Astrocyte (in vitro differentiated cells and primary cell): ENCODE measurements at regions not wholly inside any gene's neighbourhood (a gene's known extent, or its start where the extent isn't known, plus 50 kb on each side); places are given as distances from the start of the nearest gene placed in this dataset.

Source experiments
- DNase-seq: peaks from one replicate; pipeline ENCODE4 v3.0.0-alpha.2; 2010; ENCODE audit warnings: low read depth
- FAIRE-seq: peaks from 2 replicates; lab custom pipeline; 2011; peaks lifted over from hg19 to GRCh38; lab: Jason Lieb, UNC
- H2AFZ ChIP-seq: 2 replicates; pipeline ENCODE4 v1.6.0; 2012; ENCODE audit warnings: low read depth, low read length, inconsistent platforms
- H3K27ac ChIP-seq: 2 replicates; pipeline ENCODE4 v1.5.1; 2011; ENCODE audit warnings: low read depth, low read length, inconsistent platforms
- H3K27me3 ChIP-seq: 2 replicates; pipeline ENCODE4 v1.6.0; 2011; ENCODE audit warnings: low read length, inconsistent platforms; ENCODE audit not compliant: insufficient read depth
- H3K36me3 ChIP-seq: 2 replicates; pipeline ENCODE4 v1.5.1; 2011; ENCODE audit warnings: low read length, inconsistent platforms; ENCODE audit not compliant: insufficient read depth
- H3K4me1 ChIP-seq: 2 replicates; pipeline ENCODE4 v1.5.1; 2011; ENCODE audit warnings: low read length, inconsistent platforms; ENCODE audit not compliant: insufficient read depth
- H3K4me2 ChIP-seq: 2 replicates; pipeline ENCODE4 v1.6.0; 2012; ENCODE audit warnings: low read length, inconsistent platforms
- H3K4me3 ChIP-seq: 2 replicates; pipeline ENCODE4 v1.5.1; 2011; ENCODE audit warnings: low read depth, mild to moderate bottlenecking, low read length, inconsistent platforms; ENCODE audit not compliant: insufficient read depth
- H3K79me2 ChIP-seq: 2 replicates; pipeline ENCODE4 v1.6.0; 2012; ENCODE audit warnings: mild to moderate bottlenecking, low read length, inconsistent platforms; ENCODE audit not compliant: insufficient read depth
- H3K9ac ChIP-seq: 2 replicates; pipeline ENCODE4 v1.6.0; 2012; ENCODE audit warnings: mild to moderate bottlenecking, low read length, inconsistent platforms
- H3K9me3 ChIP-seq: 2 replicates; pipeline ENCODE4 v1.5.1; 2012; ENCODE audit warnings: low read depth, mild to moderate bottlenecking, low read length, inconsistent platforms; ENCODE audit not compliant: insufficient read depth
- H4K20me1 ChIP-seq: 2 replicates; pipeline ENCODE4 v1.6.0; 2012; ENCODE audit warnings: low read length, inconsistent platforms; ENCODE audit not compliant: insufficient read depth
- H3K27ac Mint-ChIP-seq: one replicate; pipeline ENCODE4 v1.8.0; 2021; ENCODE audit warnings: mild to moderate bottlenecking, mixed read lengths; ENCODE audit not compliant: unreplicated experiment
- H3K27me3 Mint-ChIP-seq: one replicate; pipeline ENCODE4 v1.8.0; 2021; ENCODE audit warnings: low read depth, mixed read lengths; ENCODE audit not compliant: unreplicated experiment
- H3K36me3 Mint-ChIP-seq: one replicate; pipeline ENCODE4 v1.8.0; 2021; ENCODE audit warnings: low read depth, mixed read lengths; ENCODE audit not compliant: unreplicated experiment
- H3K4me1 Mint-ChIP-seq: one replicate; pipeline ENCODE4 v1.8.0; 2021; ENCODE audit warnings: low read depth, mixed read lengths; ENCODE audit not compliant: unreplicated experiment
- H3K4me3 Mint-ChIP-seq: one replicate; pipeline ENCODE4 v1.8.0; 2021; ENCODE audit warnings: mild to moderate bottlenecking, moderate library complexity, mixed read lengths; ENCODE audit not compliant: unreplicated experiment
- H3K9me3 Mint-ChIP-seq: one replicate; pipeline ENCODE4 v1.8.0; 2021; ENCODE audit warnings: mild to moderate bottlenecking, mixed read lengths; ENCODE audit not compliant: unreplicated experiment
- EZH2 ChIP-seq: IDR thresholded peaks from 2 replicates; pipeline ENCODE4 v1.6.1; 2012; ENCODE audit warnings: mild to moderate bottlenecking, low read length, inconsistent platforms; ENCODE audit not compliant: insufficient read depth
- TF ChIP-seq, protein P1 (sequence below): IDR thresholded peaks from 2 replicates; pipeline ENCODE4 v1.5.1; 2011; ENCODE audit warnings: low read depth, mild to moderate bottlenecking, inconsistent platforms, low read length, moderate library complexity; ENCODE audit not compliant: insufficient read depth

DNA sequence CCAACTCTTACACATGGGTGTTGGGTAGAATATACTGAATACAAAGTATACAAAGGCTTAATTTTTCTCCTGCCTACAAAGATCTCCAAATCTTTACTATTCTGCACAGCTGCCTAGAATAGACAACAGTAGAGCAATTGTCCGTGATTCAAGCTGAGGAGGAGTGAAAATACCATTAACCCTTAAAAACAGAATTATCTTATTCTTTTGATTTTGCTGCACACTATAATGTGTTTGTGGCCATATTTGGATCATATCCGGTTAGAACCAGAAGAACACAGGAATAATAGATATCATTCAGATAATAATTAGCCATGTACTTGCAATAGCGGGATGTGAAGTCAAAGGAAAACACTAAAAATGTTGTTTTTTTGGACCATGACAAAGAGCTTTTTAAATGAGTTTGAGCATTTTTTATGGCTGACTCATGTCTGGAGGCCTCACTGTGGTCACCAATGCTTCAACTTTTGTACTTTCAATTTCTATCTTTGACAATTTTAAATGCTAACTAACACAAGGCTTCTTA is 197.6 kb upstream of the FOXD3 start:
- peak overlapping the region; percentile 47 for H3K4me3 ChIP-seq
- no peaks in the 10 kb centered on the region for H3K27me3 ChIP-seq
- peaks cover 40% of the 10 kb centered on the region for H3K4me1 Mint-ChIP-seq
- H2AFZ ChIP-seq = peak overlapping the region; percentile 3
- peak overlapping the region; percentile 69 for H3K27ac ChIP-seq
- H3K9me3 Mint-ChIP-seq = no peaks in the 10 kb centered on the region
- H3K9me3 ChIP-seq = no peaks in the 10 kb centered on the region
- TF ChIP-seq EZH2 = no peak
- TF ChIP-seq, protein P1, sequence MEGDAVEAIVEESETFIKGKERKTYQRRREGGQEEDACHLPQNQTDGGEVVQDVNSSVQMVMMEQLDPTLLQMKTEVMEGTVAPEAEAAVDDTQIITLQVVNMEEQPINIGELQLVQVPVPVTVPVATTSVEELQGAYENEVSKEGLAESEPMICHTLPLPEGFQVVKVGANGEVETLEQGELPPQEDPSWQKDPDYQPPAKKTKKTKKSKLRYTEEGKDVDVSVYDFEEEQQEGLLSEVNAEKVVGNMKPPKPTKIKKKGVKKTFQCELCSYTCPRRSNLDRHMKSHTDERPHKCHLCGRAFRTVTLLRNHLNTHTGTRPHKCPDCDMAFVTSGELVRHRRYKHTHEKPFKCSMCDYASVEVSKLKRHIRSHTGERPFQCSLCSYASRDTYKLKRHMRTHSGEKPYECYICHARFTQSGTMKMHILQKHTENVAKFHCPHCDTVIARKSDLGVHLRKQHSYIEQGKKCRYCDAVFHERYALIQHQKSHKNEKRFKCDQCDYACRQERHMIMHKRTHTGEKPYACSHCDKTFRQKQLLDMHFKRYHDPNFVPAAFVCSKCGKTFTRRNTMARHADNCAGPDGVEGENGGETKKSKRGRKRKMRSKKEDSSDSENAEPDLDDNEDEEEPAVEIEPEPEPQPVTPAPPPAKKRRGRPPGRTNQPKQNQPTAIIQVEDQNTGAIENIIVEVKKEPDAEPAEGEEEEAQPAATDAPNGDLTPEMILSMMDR = no peak
- FAIRE-seq (no peak), DNase-seq (peak; percentile 93)
- peak overlapping the region; percentile 34 for H3K9ac ChIP-seq
- no peaks in the 10 kb centered on the region for H4K20me1 ChIP-seq
- H3K4me1 ChIP-seq = peaks cover 12% of the 10 kb centered on the region
- no peaks in the 10 kb centered on the region for H3K36me3 ChIP-seq
- H3K36me3 Mint-ChIP-seq = no peaks in the 10 kb centered on the region
- H3K4me3 Mint-ChIP-seq = peak overlapping the region; percentile 35
- no peaks in the 10 kb centered on the region for H3K27me3 Mint-ChIP-seq
- no peaks in the 10 kb centered on the region for H3K79me2 ChIP-seq
- H3K27ac Mint-ChIP-seq = peak overlapping the region; percentile 97
- peak overlapping the region; percentile 83 for H3K4me2 ChIP-seq

DNA sequence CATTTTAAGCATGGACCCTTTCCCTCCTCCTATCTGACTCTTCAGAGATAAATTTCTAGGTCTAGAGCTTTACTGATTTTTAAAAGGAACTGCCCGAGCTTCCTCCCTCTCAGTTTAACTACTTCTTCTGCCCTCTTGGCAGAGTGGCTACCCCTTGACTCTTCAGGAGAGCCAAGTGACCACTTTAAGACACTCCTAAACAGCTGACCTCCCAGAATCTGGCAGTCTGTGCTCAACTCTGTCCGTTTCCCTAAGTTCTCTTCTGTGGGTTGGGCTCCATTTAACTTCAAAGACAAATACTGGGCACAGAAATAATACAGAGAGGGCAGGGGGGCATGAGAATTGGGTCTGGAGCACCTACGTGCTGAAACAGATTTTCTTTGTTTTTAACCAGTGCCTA is 196.3 kb upstream of the FOXD3 start:
- no peak overlapping the region for H3K27ac ChIP-seq
- peaks cover 12% of the 10 kb centered on the region for H3K4me1 ChIP-seq
- no peak for DNase-seq
- H3K36me3 ChIP-seq = no peaks in the 10 kb centered on the region
- Mint-ChIP-seq H3K9me3 (no peaks in the 10 kb centered on the region), H3K27ac (peak overlapping the region; percentile 93), H3K4me1 (peaks cover 43% of the 10 kb centered on the region), H3K36me3 (no peaks in the 10 kb centered on the region), H3K27me3 (no peaks in the 10 kb centered on the region), H3K4me3 (peak overlapping the region; percentile 30)
- H3K4me3 ChIP-seq = no peak overlapping the region
- H3K9me3 ChIP-seq = no peaks in the 10 kb centered on the region
- H3K9ac ChIP-seq = no peak overlapping the region
- no peaks in the 10 kb centered on the region for H3K27me3 ChIP-seq
- peak overlapping the region; percentile 28 for H2AFZ ChIP-seq
- TF ChIP-seq EZH2 = no peak
- TF ChIP-seq, protein P1 = no peak
- FAIRE-seq = no peak
- no peak overlapping the region for H3K4me2 ChIP-seq
- H4K20me1 ChIP-seq = no peaks in the 10 kb centered on the region
- no peaks in the 10 kb centered on the region for H3K79me2 ChIP-seq

DNA sequence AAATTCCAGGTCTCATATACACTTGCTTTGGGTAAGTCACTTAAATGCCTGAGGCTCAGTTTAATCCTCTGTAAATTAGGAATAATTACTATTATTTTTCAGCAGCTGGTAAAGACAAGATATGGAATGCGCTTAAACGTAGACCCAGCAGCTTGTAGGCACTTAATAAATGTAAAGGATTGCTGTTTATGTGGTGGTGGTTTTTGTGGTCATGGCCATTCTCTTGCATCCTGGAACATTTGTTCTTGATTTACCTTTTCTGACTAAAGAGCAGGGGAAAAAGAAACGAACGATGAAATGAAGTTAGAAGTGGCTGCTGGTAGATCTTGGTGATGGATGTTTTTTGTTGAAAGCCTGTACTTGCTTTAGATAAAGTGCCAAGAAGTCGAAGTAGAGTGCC is 195.0 kb upstream of the FOXD3 start:
- no peaks in the 10 kb centered on the region for H3K36me3 Mint-ChIP-seq
- Histone ChIP-seq H3K9me3 (no peaks in the 10 kb centered on the region), H3K27ac (no peak overlapping the region), H3K9ac (no peak overlapping the region), H3K4me1 (peaks cover 12% of the 10 kb centered on the region), H3K4me3 (no peak overlapping the region), H4K20me1 (no peaks in the 10 kb centered on the region), H3K4me2 (no peak overlapping the region), H3K27me3 (no peaks in the 10 kb centered on the region), H3K79me2 (no peaks in the 10 kb centered on the region), H3K36me3 (no peaks in the 10 kb centered on the region), H2AFZ (no peak overlapping the region)
- H3K27me3 Mint-ChIP-seq = peaks cover 2% of the 10 kb centered on the region
- H3K4me3 Mint-ChIP-seq = no peak overlapping the region
- H3K27ac Mint-ChIP-seq = no peak overlapping the region
- no peaks in the 10 kb centered on the region for H3K9me3 Mint-ChIP-seq
- no peak for TF ChIP-seq EZH2
- TF ChIP-seq, protein P1 = no peak
- peaks cover 40% of the 10 kb centered on the region for H3K4me1 Mint-ChIP-seq
- peak; percentile 73 for DNase-seq
- no peak for FAIRE-seq
